Naive thymus-derived CD8-positive, alpha-beta T cell (primary cell): ENCODE measurements at regions not wholly inside any gene's neighbourhood (a gene's known extent, or its start where the extent isn't known, plus 50 kb on each side); places are given as distances from the start of the nearest gene placed in this dataset.
"Not testable (repeated sequence)": the region's sequence is repeated elsewhere in the genome, so short reads cannot be mapped to it uniquely, and the experiment has no call there.

Experiments
- ATAC-seq, 2 donors: fragments of 150-1000 bp; cut with Tn5 transposase in 1 of 2; sonication (Bioruptor Pico), chemical (Tn5 transposase) in 1 of 2; 1 replicate in 1 of 2; 2 replicates in 1 of 2; pipeline ENCODE4 v1.10.0; 2021; ENCODE audit warnings: mild to moderate bottlenecking in 2 of 2, moderate library complexity in 2 of 2
- POLR2A ChIA-PET: fragments of 350-600 bp; sonication (Branson Sonifier 250); formaldehyde crosslinking; loops from one replicate; lab custom pipeline; 2021; ENCODE audit warnings: antibody characterized with exemption; lab: Charles Lee
- DNase-seq, 10 donors: peaks; one replicate each; pipeline versions ENCODE4 v3.0.0 to v3.0.0-alpha.2; 2020 to 2022
- H3K27ac Mint-ChIP-seq, 10 donors: one replicate each; pipeline ENCODE4 v1.8.0; 2020 to 2022; ENCODE audit warnings: mild to moderate bottlenecking in 10 of 10, mixed read lengths in 10 of 10, moderate library complexity in 4 of 10, inconsistent platforms in 1 of 10
- H3K27me3 Mint-ChIP-seq, 5 donors: one replicate each; pipeline ENCODE4 v1.8.0; 2021 to 2022; ENCODE audit warnings: mixed read lengths in 5 of 5
- H3K36me3 Mint-ChIP-seq, 3 donors: one replicate each; pipeline ENCODE4 v1.8.0; 2020 to 2022; ENCODE audit warnings: mixed read lengths in 3 of 3, mild to moderate bottlenecking in 2 of 3, inconsistent platforms in 1 of 3
- H3K4me1 Mint-ChIP-seq, 4 donors: one replicate each; pipeline ENCODE4 v1.8.0; 2021 to 2022; ENCODE audit warnings: mixed read lengths in 4 of 4
- H3K4me3 Mint-ChIP-seq, 10 donors: one replicate each; pipeline ENCODE4 v1.8.0; 2020 to 2022; ENCODE audit warnings: mild to moderate bottlenecking in 10 of 10, mixed read lengths in 10 of 10, moderate library complexity in 6 of 10, inconsistent platforms in 1 of 10
- H3K9me3 Mint-ChIP-seq, 9 donors: one replicate each; pipeline ENCODE4 v1.8.0; 2020 to 2022; ENCODE audit warnings: mixed read lengths in 9 of 9, mild to moderate bottlenecking in 3 of 9, inconsistent platforms in 1 of 9, moderate library complexity in 1 of 9

- H3K27me3 Mint-ChIP-seq, H3K36me3 Mint-ChIP-seq, ATAC-seq, H3K4me3 Mint-ChIP-seq, DNase-seq, H3K27ac Mint-ChIP-seq, H3K9me3 Mint-ChIP-seq, POLR2A ChIA-PET: not testable (repeated sequence)
- H3K4me1 Mint-ChIP-seq, result peaks cover 0 to 50% (median 2%) of the 10 kb centered on the region in 4 donors
Measured at GRCh38 chr16:29340235-29340634, 66.3 kb downstream of the NPIPB11 start.

- ATAC-seq (peak; percentile 27 to 69), DNase-seq (peak in 2 of 10 donors; percentile 4 to 31)
Measured at GRCh38 chr16:29338821-29339700, 67.5 kb downstream of the NPIPB11 start.

GRCh38 chr16:29337385-29337901 lies 69.1 kb downstream of the NPIPB11 start:
- POLR2A ChIA-PET, result not testable (repeated sequence)

More at GRCh38 chr16:29338821-29339700, 67.5 kb downstream of the NPIPB11 start:
- H3K4me3 Mint-ChIP-seq, H3K9me3 Mint-ChIP-seq, H3K36me3 Mint-ChIP-seq, H3K27me3 Mint-ChIP-seq, POLR2A ChIA-PET: not testable (repeated sequence)
- Mint-ChIP-seq H3K27ac (peak overlapping the region in 4 of 10 donors; percentile 43 to 76 (median 52)), H3K4me1 (peaks cover 0 to 54% (median 7%) of the 10 kb centered on the region in 4 donors)

GRCh38 chr16:29335549-29335846 lies 71.0 kb downstream of the NPIPB11 start:
- H3K36me3 Mint-ChIP-seq, DNase-seq, POLR2A ChIA-PET, H3K9me3 Mint-ChIP-seq, H3K27me3 Mint-ChIP-seq: not testable (repeated sequence)
- peak overlapping the region in 1 of 10 donors; percentile 60 for H3K4me3 Mint-ChIP-seq
- peak; percentile 36 to 54 for ATAC-seq
- H3K4me1 Mint-ChIP-seq, result peaks cover 0 to 42% (median 7%) of the 10 kb centered on the region in 4 donors
- H3K27ac Mint-ChIP-seq, result peak overlapping the region in 5 of 10 donors; percentile 12 to 79 (median 40)

More at GRCh38 chr16:29337385-29337901, 69.1 kb downstream of the NPIPB11 start:
- peak overlapping the region in 1 of 10 donors; percentile 13 for H3K4me3 Mint-ChIP-seq
- not testable (repeated sequence) for H3K9me3 Mint-ChIP-seq, H3K36me3 Mint-ChIP-seq, DNase-seq, H3K27me3 Mint-ChIP-seq
- H3K4me1 Mint-ChIP-seq, result peaks cover 0 to 43% (median 7%) of the 10 kb centered on the region in 4 donors
- peak overlapping the region in 2 of 10 donors; percentile 26 to 49 for H3K27ac Mint-ChIP-seq
- peak in 1 of 2 donors; percentile 20 for ATAC-seq

- ATAC-seq, H3K36me3 Mint-ChIP-seq, H3K9me3 Mint-ChIP-seq, H3K27me3 Mint-ChIP-seq, H3K4me3 Mint-ChIP-seq, POLR2A ChIA-PET, DNase-seq: not testable (repeated sequence)
- Mint-ChIP-seq H3K27ac (peak overlapping the region in 3 of 10 donors; percentile 34 to 79 (median 74)), H3K4me1 (peaks cover 0 to 41% (median 7%) of the 10 kb centered on the region in 4 donors)
Measured at GRCh38 chr16:29334776-29335548, 71.5 kb downstream of the NPIPB11 start.

GRCh38 chr16:29333492-29334097 lies 72.9 kb downstream of the NPIPB11 start:
- DNase-seq, H3K27me3 Mint-ChIP-seq, H3K27ac Mint-ChIP-seq, H3K9me3 Mint-ChIP-seq, POLR2A ChIA-PET, ATAC-seq, H3K36me3 Mint-ChIP-seq, H3K4me3 Mint-ChIP-seq: not testable (repeated sequence)
- peaks cover 0 to 30% (median 7%) of the 10 kb centered on the region in 4 donors for H3K4me1 Mint-ChIP-seq

GRCh38 chr16:29330623-29331022 lies 75.9 kb downstream of the NPIPB11 start:
- not testable (repeated sequence) for DNase-seq

GRCh38 chr16:29328528-29328927 lies 78.0 kb downstream of the NPIPB11 start:
- H3K4me3 Mint-ChIP-seq, DNase-seq, H3K27me3 Mint-ChIP-seq, H3K9me3 Mint-ChIP-seq, H3K36me3 Mint-ChIP-seq, H3K4me1 Mint-ChIP-seq, POLR2A ChIA-PET, ATAC-seq: not testable (repeated sequence)
- H3K27ac Mint-ChIP-seq, result peak overlapping the region in 1 of 10 donors; percentile 21

More at GRCh38 chr16:29330623-29331022, 75.9 kb downstream of the NPIPB11 start:
- POLR2A ChIA-PET, H3K27ac Mint-ChIP-seq, H3K27me3 Mint-ChIP-seq, H3K36me3 Mint-ChIP-seq, H3K4me3 Mint-ChIP-seq, H3K9me3 Mint-ChIP-seq, ATAC-seq: not testable (repeated sequence)
- H3K4me1 Mint-ChIP-seq, result peaks cover 0 to 14% (median 6%) of the 10 kb centered on the region in 4 donors

- H3K27ac Mint-ChIP-seq, result peak overlapping the region in 2 of 10 donors; percentile 4 to 49
- H3K36me3 Mint-ChIP-seq, DNase-seq, H3K4me1 Mint-ChIP-seq, H3K4me3 Mint-ChIP-seq, H3K9me3 Mint-ChIP-seq, POLR2A ChIA-PET, H3K27me3 Mint-ChIP-seq, ATAC-seq: not testable (repeated sequence)
Measured at GRCh38 chr16:29327631-29328408, 78.7 kb downstream of the NPIPB11 start.

GRCh38 chr16:29326164-29327125 lies 80.1 kb downstream of the NPIPB11 start:
- ATAC-seq, POLR2A ChIA-PET, H3K4me1 Mint-ChIP-seq, H3K36me3 Mint-ChIP-seq, H3K4me3 Mint-ChIP-seq, H3K9me3 Mint-ChIP-seq, H3K27me3 Mint-ChIP-seq, H3K27ac Mint-ChIP-seq, DNase-seq: not testable (repeated sequence)

- H3K4me1 Mint-ChIP-seq, ATAC-seq, H3K36me3 Mint-ChIP-seq, DNase-seq, POLR2A ChIA-PET, H3K9me3 Mint-ChIP-seq, H3K27me3 Mint-ChIP-seq: not testable (repeated sequence)
- Mint-ChIP-seq H3K27ac (peak overlapping the region in 4 of 10 donors; percentile 17 to 71 (median 52)), H3K4me3 (peak overlapping the region in 2 of 10 donors; percentile 8 to 16)
Measured at GRCh38 chr16:29323725-29324124, 82.8 kb downstream of the NPIPB11 start.
